ENCODE measurements at regions not wholly inside any gene's neighbourhood (a gene's known extent, or its start where the extent isn't known, plus 50 kb on each side); places are given as distances from the start of the nearest gene placed in this dataset.

GRCh38 chr3:74787011-74787410, 172.6 kb upstream of the CNTN3 start:
- TF ChIP-seq CTCF (IDR thresholded peaks at IDR 0.05; ENCODE audit: low read depth, low read length, missing input control) (no peak), MAX (IDR thresholded peaks at IDR 0.05) (no peak), NR2F2 (IDR thresholded peaks at IDR 0.05) (no peak), YY1 (IDR thresholded peaks at IDR 0.05) (no peak), HNF4G (IDR thresholded peaks at IDR 0.05) (no peak), RAD21 (IDR thresholded peaks at IDR 0.05) (no peak), TAF1 (conservative IDR thresholded peaks at IDR 0.05) (no peak), SP1 (IDR thresholded peaks at IDR 0.05) (no peak), RXRA (IDR thresholded peaks at IDR 0.05) (no peak), REST (IDR thresholded peaks at IDR 0.05) (no peak), GABPA (IDR thresholded peaks at IDR 0.05 in 1 of 2, conservative IDR thresholded peaks at IDR 0.05 in 1 of 2) (no peak), JUND (IDR thresholded peaks at IDR 0.05) (no peak), FOXA1 (IDR thresholded peaks at IDR 0.05) (no peak), ATF3 (IDR thresholded peaks at IDR 0.05) (no peak)

Measured in liver (tissue), 3 donors.